ENCODE measurements at regions not wholly inside any gene's neighbourhood (a gene's known extent, or its start where the extent isn't known, plus 50 kb on each side); places are given as distances from the start of the nearest gene placed in this dataset.

DNA sequence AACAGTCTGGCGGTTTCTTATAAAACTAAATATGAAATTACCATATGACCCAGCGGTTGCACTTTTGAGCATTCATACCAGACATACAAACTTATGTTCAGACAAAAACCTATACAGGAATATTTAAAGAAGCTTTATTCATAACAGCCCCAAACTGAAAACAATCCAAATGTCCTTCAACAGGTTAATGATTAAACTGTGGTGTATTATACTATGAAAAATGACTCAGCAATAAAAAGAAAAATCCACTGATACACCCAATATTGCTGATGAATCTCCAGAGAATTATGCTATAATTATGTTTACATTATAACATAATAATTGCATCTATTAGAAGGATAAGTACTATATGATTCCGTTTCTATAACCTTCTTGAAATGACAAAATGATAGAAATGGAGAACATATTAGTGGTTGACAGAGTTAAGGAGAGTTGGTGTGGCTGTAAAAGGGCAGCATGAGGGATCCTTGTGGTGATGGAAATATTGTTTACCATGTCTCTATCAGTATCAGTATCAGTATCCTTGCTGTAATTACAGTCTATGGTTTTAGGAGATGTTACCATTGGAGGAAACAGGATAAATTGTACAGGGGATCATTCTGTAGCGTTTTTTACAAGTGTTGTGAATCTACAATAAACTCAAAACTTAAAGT lies 127.1 kb downstream of the DSC3 start:
- TF ChIP-seq, protein P1, sequence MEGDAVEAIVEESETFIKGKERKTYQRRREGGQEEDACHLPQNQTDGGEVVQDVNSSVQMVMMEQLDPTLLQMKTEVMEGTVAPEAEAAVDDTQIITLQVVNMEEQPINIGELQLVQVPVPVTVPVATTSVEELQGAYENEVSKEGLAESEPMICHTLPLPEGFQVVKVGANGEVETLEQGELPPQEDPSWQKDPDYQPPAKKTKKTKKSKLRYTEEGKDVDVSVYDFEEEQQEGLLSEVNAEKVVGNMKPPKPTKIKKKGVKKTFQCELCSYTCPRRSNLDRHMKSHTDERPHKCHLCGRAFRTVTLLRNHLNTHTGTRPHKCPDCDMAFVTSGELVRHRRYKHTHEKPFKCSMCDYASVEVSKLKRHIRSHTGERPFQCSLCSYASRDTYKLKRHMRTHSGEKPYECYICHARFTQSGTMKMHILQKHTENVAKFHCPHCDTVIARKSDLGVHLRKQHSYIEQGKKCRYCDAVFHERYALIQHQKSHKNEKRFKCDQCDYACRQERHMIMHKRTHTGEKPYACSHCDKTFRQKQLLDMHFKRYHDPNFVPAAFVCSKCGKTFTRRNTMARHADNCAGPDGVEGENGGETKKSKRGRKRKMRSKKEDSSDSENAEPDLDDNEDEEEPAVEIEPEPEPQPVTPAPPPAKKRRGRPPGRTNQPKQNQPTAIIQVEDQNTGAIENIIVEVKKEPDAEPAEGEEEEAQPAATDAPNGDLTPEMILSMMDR (IDR thresholded peaks at IDR 0.05): no peak
- no peak for TF ChIP-seq POLR2A (IDR thresholded peaks at IDR 0.05)
